DND-41 (cell line): ENCODE measurements at regions not wholly inside any gene's neighbourhood (a gene's known extent, or its start where the extent isn't known, plus 50 kb on each side); places are given as distances from the start of the nearest gene placed in this dataset.

Experiments
- ATAC-seq: fragments of 200-7000 bp; cut with Tn5 transposase; 3 replicates; pipeline ENCODE4 v1.9.1; 2021; ENCODE audit warnings: low read depth; ENCODE audit not compliant: insufficient read depth
- DNase-seq: peaks from one replicate; pipeline ENCODE4 v3.0.0-alpha.2; 2020
- H2AFZ ChIP-seq: 2 replicates; pipeline ENCODE4 v1.6.0; 2012; ENCODE audit warnings: low read depth, low read length
- H3K27ac ChIP-seq: 2 replicates; pipeline ENCODE4 v1.5.1; 2012; ENCODE audit warnings: low read length, inconsistent platforms
- H3K27me3 ChIP-seq: fragments of 200-600 bp; sonication (generic); 2 replicates; pipeline ENCODE4 v1.6.0; 2012; ENCODE audit warnings: low read length, mild to moderate bottlenecking, inconsistent platforms; ENCODE audit not compliant: insufficient read depth, poor library complexity
- H3K36me3 ChIP-seq: 2 replicates; pipeline ENCODE4 v1.5.1; 2012; ENCODE audit warnings: low read length, inconsistent platforms; ENCODE audit not compliant: insufficient read depth
- H3K4me1 ChIP-seq: 2 replicates; pipeline ENCODE4 v1.5.1; 2012; ENCODE audit warnings: mild to moderate bottlenecking, low read length; ENCODE audit not compliant: insufficient read depth
- H3K4me2 ChIP-seq: 2 replicates; pipeline ENCODE4 v1.6.0; 2012; ENCODE audit warnings: mild to moderate bottlenecking, moderate library complexity, low read length, inconsistent platforms; ENCODE audit not compliant: insufficient read depth
- H3K4me3 ChIP-seq, 2 experiments: fragments of 200-600 bp in 1 of 2; shearing (Covaris generic) in 1 of 2; 2 replicates each; pipeline ENCODE4 v1.5.1; 2012 to 2016; ENCODE audit warnings: inconsistent platforms in 2 of 2, low read length in 2 of 2, mild to moderate bottlenecking in 2 of 2, low read depth in 1 of 2, moderate library complexity in 1 of 2
- H3K79me2 ChIP-seq: 2 replicates; pipeline ENCODE4 v1.6.0; 2012; ENCODE audit warnings: low read length, inconsistent platforms; ENCODE audit not compliant: insufficient read depth
- H3K9ac ChIP-seq: 2 replicates; pipeline ENCODE4 v1.6.0; 2012; ENCODE audit warnings: low read depth, mild to moderate bottlenecking, inconsistent platforms, low read length, moderate library complexity
- H3K9me3 ChIP-seq: 2 replicates; pipeline ENCODE4 v1.5.1; 2012; ENCODE audit warnings: low read length, moderate library complexity, mild to moderate bottlenecking, inconsistent platforms; ENCODE audit not compliant: insufficient read depth, severe bottlenecking
- H4K20me1 ChIP-seq: 2 replicates; pipeline ENCODE4 v1.6.0; 2012; ENCODE audit warnings: low read length; ENCODE audit not compliant: insufficient read depth
- EZH2 ChIP-seq: IDR thresholded peaks from 3 replicates; pipeline ENCODE4 v1.6.1; 2012; ENCODE audit warnings: borderline replicate concordance, low read depth, mild to moderate bottlenecking, moderate library complexity, low read length, inconsistent platforms; ENCODE audit not compliant: severe bottlenecking
- TF ChIP-seq, protein P1 (sequence below): IDR thresholded peaks from 2 replicates; pipeline ENCODE4 v1.5.1; 2012; ENCODE audit warnings: borderline replicate concordance, low read length, moderate library complexity, mild to moderate bottlenecking; ENCODE audit not compliant: poor library complexity, severe bottlenecking; ENCODE audit errors: extremely low read depth

- Histone ChIP-seq H3K9me3 (peaks cover 2% of the 10 kb centered on the region), H3K4me2 (no peak overlapping the region), H4K20me1 (no peaks in the 10 kb centered on the region), H3K36me3 (no peaks in the 10 kb centered on the region), H3K27me3 (peaks cover 5% of the 10 kb centered on the region), H3K27ac (no peak overlapping the region), H3K4me3 (no peak overlapping the region), H3K79me2 (no peaks in the 10 kb centered on the region), H3K9ac (no peak overlapping the region), H3K4me1 (no peaks in the 10 kb centered on the region; the same call in 1 of the 2 replicates), H2AFZ (no peak overlapping the region)
- no peak for DNase-seq
- ATAC-seq: no peak
- no peak for TF ChIP-seq EZH2
- TF ChIP-seq, protein P1, sequence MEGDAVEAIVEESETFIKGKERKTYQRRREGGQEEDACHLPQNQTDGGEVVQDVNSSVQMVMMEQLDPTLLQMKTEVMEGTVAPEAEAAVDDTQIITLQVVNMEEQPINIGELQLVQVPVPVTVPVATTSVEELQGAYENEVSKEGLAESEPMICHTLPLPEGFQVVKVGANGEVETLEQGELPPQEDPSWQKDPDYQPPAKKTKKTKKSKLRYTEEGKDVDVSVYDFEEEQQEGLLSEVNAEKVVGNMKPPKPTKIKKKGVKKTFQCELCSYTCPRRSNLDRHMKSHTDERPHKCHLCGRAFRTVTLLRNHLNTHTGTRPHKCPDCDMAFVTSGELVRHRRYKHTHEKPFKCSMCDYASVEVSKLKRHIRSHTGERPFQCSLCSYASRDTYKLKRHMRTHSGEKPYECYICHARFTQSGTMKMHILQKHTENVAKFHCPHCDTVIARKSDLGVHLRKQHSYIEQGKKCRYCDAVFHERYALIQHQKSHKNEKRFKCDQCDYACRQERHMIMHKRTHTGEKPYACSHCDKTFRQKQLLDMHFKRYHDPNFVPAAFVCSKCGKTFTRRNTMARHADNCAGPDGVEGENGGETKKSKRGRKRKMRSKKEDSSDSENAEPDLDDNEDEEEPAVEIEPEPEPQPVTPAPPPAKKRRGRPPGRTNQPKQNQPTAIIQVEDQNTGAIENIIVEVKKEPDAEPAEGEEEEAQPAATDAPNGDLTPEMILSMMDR: no peak
These were observed 78.8 kb upstream of the DISP3 start for GRCh38 chr1:11400155-11400554.

- ATAC-seq (no peak), DNase-seq (no peak)
- Histone ChIP-seq H3K27me3 (peaks cover 4% of the 10 kb centered on the region), H3K9me3 (peaks cover 3% of the 10 kb centered on the region), H3K9ac (no peak overlapping the region), H3K4me2 (no peak overlapping the region), H3K4me1 (no peaks in the 10 kb centered on the region), H4K20me1 (no peaks in the 10 kb centered on the region), H3K36me3 (no peaks in the 10 kb centered on the region), H3K79me2 (no peaks in the 10 kb centered on the region), H3K4me3 (no peak overlapping the region), H3K27ac (no peak overlapping the region), H2AFZ (no peak overlapping the region)
- TF ChIP-seq, protein P1: no peak
- TF ChIP-seq EZH2: no peak
These were observed 78.4 kb upstream of the DISP3 start for GRCh38 chr1:11400567-11400966.

DNA sequence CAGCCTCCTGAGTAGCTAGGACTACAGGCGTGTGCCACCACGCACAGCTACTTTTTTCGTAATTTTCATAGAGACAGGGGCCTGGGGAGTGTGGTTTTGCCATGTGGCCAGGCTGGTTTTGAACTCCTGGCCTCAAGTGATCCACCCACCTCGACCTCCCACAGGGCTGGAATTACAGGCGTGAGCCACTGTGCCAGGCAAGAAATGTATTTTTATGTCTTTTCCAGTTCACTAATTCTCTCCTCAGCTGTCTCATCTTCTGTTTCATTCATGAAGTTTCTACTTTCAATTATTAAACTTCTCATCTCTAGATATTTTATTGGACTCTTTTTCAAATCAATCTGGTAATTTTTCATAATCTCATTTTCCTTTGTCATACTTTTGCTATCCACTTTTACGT is 72.1 kb upstream of the DISP3 start:
- no peak for ATAC-seq
- H3K4me1 ChIP-seq: peaks cover 17% of the 10 kb centered on the region
- DNase-seq: no peak
- no peaks in the 10 kb centered on the region for H3K27me3 ChIP-seq
- no peak overlapping the region for H3K4me3 ChIP-seq
- peak overlapping the region; percentile 66 for H3K27ac ChIP-seq
- H3K9me3 ChIP-seq: peaks cover 42% of the 10 kb centered on the region
- H2AFZ ChIP-seq: no peak overlapping the region
- no peaks in the 10 kb centered on the region for H3K79me2 ChIP-seq
- no peak for TF ChIP-seq EZH2
- TF ChIP-seq, protein P1: no peak
- no peaks in the 10 kb centered on the region for H3K36me3 ChIP-seq
- H3K9ac ChIP-seq: no peak overlapping the region
- no peak overlapping the region for H3K4me2 ChIP-seq
- H4K20me1 ChIP-seq: no peaks in the 10 kb centered on the region
